H1 (cell line): ENCODE measurements at regions not wholly inside any gene's neighbourhood (a gene's known extent, or its start where the extent isn't known, plus 50 kb on each side); places are given as distances from the start of the nearest gene placed in this dataset.

ENCODE experiments used
- CTCF ChIA-PET: fragments of 300-600 bp; sonication (Branson Sonifier 250); formaldehyde crosslinking; loops from one replicate; lab custom pipeline; 2021; ENCODE audit not compliant: partially characterized antibody; lab: Charles Lee
- POLR2A ChIA-PET: fragments of 300-600 bp; sonication (Branson Sonifier 250); formaldehyde crosslinking; loops from one replicate; lab custom pipeline; 2021; ENCODE audit warnings: inconsistent platforms; ENCODE audit not compliant: partially characterized antibody; lab: Charles Lee
- DNase-seq, 2 experiments: peaks; one replicate each; pipeline versions ENCODE4 v3.0.0 to v3.0.0-alpha.2; 2010 to 2022; ENCODE audit warnings: low spot score in 2 of 2, low read depth in 1 of 2, mixed read lengths in 1 of 2
- FAIRE-seq: peaks from 2 replicates; lab custom pipeline; 2011; peaks lifted over from hg19 to GRCh38; lab: Jason Lieb, UNC
- H2AFZ ChIP-seq: 2 replicates; pipeline ENCODE4 v1.8.1; 2012; ENCODE audit warnings: low read length, inconsistent platforms
- H2AK5ac ChIP-seq: 2 replicates; pipeline ENCODE4 v1.6.1; 2013; ENCODE audit warnings: low read depth, low read length
- H2BK120ac ChIP-seq: replicated peaks from 2 replicates; pipeline ENCODE3; 2013; ENCODE audit warnings: low read depth, low read length, inconsistent platforms
- H2BK12ac ChIP-seq: 2 replicates; pipeline ENCODE4 v1.6.1; 2013; ENCODE audit warnings: low read depth, low read length
- H2BK15ac ChIP-seq: 2 replicates; pipeline ENCODE4 v1.6.1; 2013; ENCODE audit warnings: low read length
- H2BK20ac ChIP-seq: 2 replicates; pipeline ENCODE4 v1.6.1; 2013; ENCODE audit warnings: low read length
- H2BK5ac ChIP-seq: 2 replicates; pipeline ENCODE4 v1.6.1; 2013; ENCODE audit warnings: low read depth, low read length
- H3K14ac ChIP-seq: 2 replicates; pipeline ENCODE4 v1.6.1; 2013; ENCODE audit warnings: inconsistent platforms; ENCODE audit not compliant: insufficient read length
- H3K18ac ChIP-seq: 2 replicates; pipeline ENCODE4 v1.6.1; 2013; ENCODE audit warnings: low read length; ENCODE audit errors: extremely low read depth
- H3K23ac ChIP-seq: 2 replicates; pipeline ENCODE4 v1.6.1; 2013; ENCODE audit warnings: inconsistent platforms; ENCODE audit not compliant: insufficient read length
- H3K23me2 ChIP-seq: 2 replicates; pipeline ENCODE4 v1.6.1; 2013; ENCODE audit warnings: low read depth, low read length
- H3K27ac ChIP-seq: 2 replicates; pipeline ENCODE4 v1.6.1; 2011; ENCODE audit warnings: low read depth, low read length, inconsistent platforms
- H3K27me3 ChIP-seq, 4 experiments: replicated peaks in 1 of 4; 1 replicate in 1 of 4; 2 replicates in 3 of 4; pipeline versions ENCODE4 v1.6.1 to v1.8.1; 2011 to 2013; ENCODE audit warnings: low read length in 3 of 4, mild to moderate bottlenecking in 3 of 4, inconsistent platforms in 2 of 4, mixed read lengths in 2 of 4, moderate library complexity in 1 of 4; ENCODE audit not compliant: control insufficient read depth in 3 of 4, insufficient read depth in 3 of 4; ENCODE audit errors: extremely low read depth in 1 of 4
- H3K36me3 ChIP-seq, 4 experiments: 2 replicates each; pipeline versions ENCODE4 v1.6.1 to v1.8.1; 2011 to 2013; ENCODE audit warnings: mild to moderate bottlenecking in 4 of 4, low read length in 3 of 4, moderate library complexity in 2 of 4, control low read depth in 1 of 4, inconsistent platforms in 1 of 4; ENCODE audit not compliant: insufficient read depth in 4 of 4, control insufficient read depth in 2 of 4
- H3K4ac ChIP-seq: replicated peaks from 2 replicates; pipeline ENCODE3; 2013; ENCODE audit warnings: low read length, low read depth, mixed read lengths, inconsistent platforms; ENCODE audit not compliant: insufficient read length
- H3K4me1 ChIP-seq, 4 experiments: replicated peaks in 1 of 4; 1 replicate in 1 of 4; 2 replicates in 3 of 4; pipeline versions ENCODE4 v1.6.1 to v1.8.1; 2011 to 2013; ENCODE audit warnings: low read length in 3 of 4, inconsistent platforms in 2 of 4, mixed read lengths in 1 of 4; ENCODE audit not compliant: insufficient read depth in 4 of 4, control insufficient read depth in 3 of 4
- H3K4me2 ChIP-seq, 2 experiments: 2 replicates each; pipeline versions ENCODE4 v1.6.1 to v1.8.1; 2011 to 2013; ENCODE audit warnings: low read depth in 2 of 2, low read length in 2 of 2, control low read depth in 1 of 2, inconsistent platforms in 1 of 2, mild to moderate bottlenecking in 1 of 2; ENCODE audit not compliant: insufficient read depth in 1 of 2
- H3K4me3 ChIP-seq, 4 experiments: fragments of 200-600, 300-600 bp in 1 of 4; sonication (generic), shearing (Covaris generic), sonication (Bioruptor Twin) in 1 of 4; 2 replicates each; pipeline versions ENCODE4 v1.5.1 to v1.8.1; 2011 to 2016; ENCODE audit warnings: low read length in 4 of 4, low read depth in 3 of 4, control low read depth in 2 of 4, inconsistent platforms in 2 of 4, mild to moderate bottlenecking in 2 of 4, mixed read lengths in 1 of 4, moderate library complexity in 1 of 4; ENCODE audit not compliant: insufficient read depth in 2 of 4; ENCODE audit errors: extremely low read depth in 1 of 4
- H3K56ac ChIP-seq: replicated peaks from 2 replicates; pipeline ENCODE3; 2013; ENCODE audit warnings: low read depth, mild to moderate bottlenecking, mixed read lengths, low read length, inconsistent platforms; ENCODE audit not compliant: insufficient read length
- H3K79me1 ChIP-seq: 2 replicates; pipeline ENCODE4 v1.6.1; 2013; ENCODE audit warnings: low read depth, low read length, control low read depth
- H3K79me2 ChIP-seq, 2 experiments: 2 replicates each; pipeline versions ENCODE4 v1.6.1 to v1.8.1; 2012 to 2013; ENCODE audit warnings: low read length in 2 of 2, mild to moderate bottlenecking in 2 of 2, inconsistent platforms in 1 of 2; ENCODE audit not compliant: insufficient read depth in 2 of 2, control insufficient read depth in 1 of 2
- H3K9ac ChIP-seq, 4 experiments: replicated peaks in 1 of 4; 1 replicate in 1 of 4; 2 replicates in 3 of 4; pipeline versions ENCODE4 v1.6.1 to v1.8.1; 2011 to 2013; ENCODE audit warnings: low read depth in 3 of 4, low read length in 3 of 4, control low read depth in 2 of 4, mild to moderate bottlenecking in 2 of 4, moderate library complexity in 2 of 4, inconsistent platforms in 1 of 4; ENCODE audit errors: extremely low read depth in 1 of 4
- H3K9me3 ChIP-seq, 2 experiments: 2 replicates each; pipeline versions ENCODE4 v1.6.1 to v1.8.1; 2012 to 2013; ENCODE audit warnings: mild to moderate bottlenecking in 2 of 2, moderate library complexity in 2 of 2, control low read depth in 1 of 2, inconsistent platforms in 1 of 2, low read depth in 1 of 2, low read length in 1 of 2, mixed read lengths in 1 of 2; ENCODE audit not compliant: insufficient read depth in 2 of 2
- H4K20me1 ChIP-seq, 2 experiments: replicated peaks in 1 of 2; 2 replicates each; pipeline versions ENCODE3 to v1.8.1; 2011 to 2013; ENCODE audit warnings: inconsistent platforms in 2 of 2, low read length in 2 of 2, mild to moderate bottlenecking in 1 of 2; ENCODE audit not compliant: insufficient read depth in 2 of 2, control insufficient read depth in 1 of 2
- H4K5ac ChIP-seq: 2 replicates; pipeline ENCODE4 v1.6.1; 2013; ENCODE audit warnings: low read length, low read depth, mixed read lengths, inconsistent platforms; ENCODE audit not compliant: insufficient read length
- H4K8ac ChIP-seq: 2 replicates; pipeline ENCODE4 v1.8.0; 2013; ENCODE audit warnings: mild to moderate bottlenecking, moderate library complexity, low read length, inconsistent platforms; ENCODE audit not compliant: insufficient read depth; ENCODE audit errors: extremely low read depth
- H4K91ac ChIP-seq: replicated peaks from 2 replicates; pipeline ENCODE3; 2013; ENCODE audit warnings: low read length, mixed read lengths, inconsistent platforms; ENCODE audit not compliant: insufficient read length
- RAD21 ChIP-seq, 2 experiments: IDR thresholded peaks in 1 of 2; conservative IDR thresholded peaks in 1 of 2; 2 replicates each; pipeline ENCODE4 v1.6.1; 2011; ENCODE audit warnings: low read depth in 2 of 2, low read length in 2 of 2, improper control_type of control experiment in 1 of 2, inconsistent platforms in 1 of 2, mild to moderate bottlenecking in 1 of 2, moderate library complexity in 1 of 2
- ZNF274 ChIP-seq: IDR thresholded peaks from 2 replicates; pipeline ENCODE4 v1.7.0; 2012; ENCODE audit warnings: low read length, borderline replicate concordance; ENCODE audit errors: extremely low read depth
- WGBS, 2 experiments: shearing (Covaris generic) in 1 of 2; methylation state at CpG; one replicate each; pipeline versions ENCODE4 v1.1.6 to v1.1.7; 2013 to 2015; ENCODE audit warnings: low lambda C conversion rate in 2 of 2, mixed read lengths in 2 of 2, inconsistent platforms in 1 of 2, low coverage in 1 of 2, missing lambda C conversion rate in 1 of 2; ENCODE audit not compliant: insufficient replicate concordance in 2 of 2, insufficient coverage in 1 of 2, insufficient read length in 1 of 2; ENCODE audit errors: extremely low coverage in 1 of 2, missing lambda C conversion rate in 1 of 2; 5-methylcytosine and 5-hydroxymethylcytosine counted together

- POLR2A ChIA-PET = no interaction called here
- Histone ChIP-seq H2BK20ac (no peak overlapping the region), H3K4me2 (no peak overlapping the region), H3K18ac (no peak overlapping the region; the same call in 1 of the 2 replicates), H3K36me3 (no peaks in the 10 kb centered on the region), H4K8ac (no peak overlapping the region), H3K9ac (no peak overlapping the region), H2AFZ (0 out of 2 replicates have a peak overlapping the region, but pooled peaks have one; percentile 38), H2BK120ac (no peak overlapping the region), H3K14ac (no peak overlapping the region), H2BK15ac (no peak overlapping the region), H4K5ac (no peak overlapping the region), H3K4ac (no peak overlapping the region), H4K91ac (no peak overlapping the region), H3K27me3 (no peaks in the 10 kb centered on the region), H4K20me1 (no peaks in the 10 kb centered on the region), H3K56ac (no peak overlapping the region), H2AK5ac (no peak overlapping the region), H3K9me3 (no peaks in the 10 kb centered on the region), H3K23me2 (no peaks in the 10 kb centered on the region), H3K4me1 (no peaks in the 10 kb centered on the region), H3K79me2 (no peaks in the 10 kb centered on the region), H3K23ac (no peak overlapping the region), H2BK5ac (no peak overlapping the region), H3K27ac (no peak overlapping the region), H3K79me1 (no peaks in the 10 kb centered on the region), H3K4me3 (no peak overlapping the region), H2BK12ac (no peak overlapping the region)
- WGBS, 2 experiments = 83% methylated on average over 4 of the region's 4 CpGs; no CpG with 5 or more reads in 1 of the 2 experiments
- FAIRE-seq (no peak), DNase-seq (no peak)
- CTCF ChIA-PET = no interaction called here
- TF ChIP-seq ZNF274 (no peak), RAD21 (IDR thresholded peaks at IDR 0.05 in 1 of 2, conservative IDR thresholded peaks at IDR 0.05 in 1 of 2; ENCODE audit: low read depth in 2 of 2, low read length in 2 of 2) (0 out of 4 replicates have a peak, but pooled peaks of 1 of the 2 experiments have one; percentile 2)
Measured at GRCh38 chr3:34111361-34111760, 312.9 kb downstream of the PDCD6IP start.
